ENCODE measurements at regions not wholly inside any gene's neighbourhood (a gene's known extent, or its start where the extent isn't known, plus 50 kb on each side); places are given as distances from the start of the nearest gene placed in this dataset.

GRCh38 chr11:122306831-122307391, 190.9 kb upstream of the BLID start (continued):
- no peak for TF ChIP-seq SIN3A (conservative IDR thresholded peaks at IDR 0.05 in 1 of 2, IDR thresholded peaks at IDR 0.05 in 1 of 2; ENCODE audit: low read depth in 1 of 2, low read length in 2 of 2)
- no peak for TF ChIP-seq RFX5 (IDR thresholded peaks at IDR 0.05; ENCODE audit: borderline replicate concordance, low read depth, low read length)
- TF ChIP-seq TAF7 (optimal IDR thresholded peaks at IDR 0.05; ENCODE audit: borderline replicate concordance, low read depth, low read length), result no peak
- TF ChIP-seq SP1 (IDR thresholded peaks at IDR 0.05; ENCODE audit: low read depth, low read length), result peak; percentile 67; the same call in 1 of the 2 replicates
- no peak for TF ChIP-seq HDAC6 (IDR thresholded peaks at IDR 0.05; ENCODE audit: low read depth, low read length)
- TF ChIP-seq ASH2L (IDR thresholded peaks at IDR 0.05; ENCODE audit: low read length), result no peak
- TF ChIP-seq E2F6 (IDR thresholded peaks at IDR 0.05), result no peak
- no peak for TF ChIP-seq USF2 (IDR thresholded peaks at IDR 0.05; ENCODE audit: low read length)

Data from H1 (cell line).